ENCODE measurements at regions not wholly inside any gene's neighbourhood (a gene's known extent, or its start where the extent isn't known, plus 50 kb on each side); places are given as distances from the start of the nearest gene placed in this dataset.
"Not testable (repeated sequence)": the region's sequence is repeated elsewhere in the genome, so short reads cannot be mapped to it uniquely, and the experiment has no call there.

- no peak for DNase-seq (ENCODE audit: low read depth)
Measured at GRCh38 chr16:59586331-59586730, 852.2 kb upstream of the GOT2 start.

DNA sequence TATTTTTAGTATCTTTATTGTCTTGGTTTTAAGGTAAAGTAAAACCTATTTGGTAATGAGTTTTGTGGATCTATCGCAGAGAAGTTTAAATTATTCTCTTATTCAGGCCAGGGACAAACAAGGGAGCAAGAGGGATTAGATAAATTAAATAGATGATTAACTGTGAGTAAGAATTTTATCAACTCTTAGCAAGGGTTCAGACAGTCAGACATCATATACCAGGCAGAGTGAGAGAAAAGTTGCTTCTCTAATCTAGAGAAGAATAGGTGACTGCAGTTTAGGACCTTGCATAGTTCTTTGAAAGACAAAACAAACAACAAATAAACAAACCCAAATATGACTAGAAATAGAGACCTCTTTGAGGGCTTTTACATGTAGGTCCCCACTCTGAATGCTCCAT, 840.2 kb upstream of the GOT2 start:
- DNase-seq (ENCODE audit: low read depth): no peak

DNA sequence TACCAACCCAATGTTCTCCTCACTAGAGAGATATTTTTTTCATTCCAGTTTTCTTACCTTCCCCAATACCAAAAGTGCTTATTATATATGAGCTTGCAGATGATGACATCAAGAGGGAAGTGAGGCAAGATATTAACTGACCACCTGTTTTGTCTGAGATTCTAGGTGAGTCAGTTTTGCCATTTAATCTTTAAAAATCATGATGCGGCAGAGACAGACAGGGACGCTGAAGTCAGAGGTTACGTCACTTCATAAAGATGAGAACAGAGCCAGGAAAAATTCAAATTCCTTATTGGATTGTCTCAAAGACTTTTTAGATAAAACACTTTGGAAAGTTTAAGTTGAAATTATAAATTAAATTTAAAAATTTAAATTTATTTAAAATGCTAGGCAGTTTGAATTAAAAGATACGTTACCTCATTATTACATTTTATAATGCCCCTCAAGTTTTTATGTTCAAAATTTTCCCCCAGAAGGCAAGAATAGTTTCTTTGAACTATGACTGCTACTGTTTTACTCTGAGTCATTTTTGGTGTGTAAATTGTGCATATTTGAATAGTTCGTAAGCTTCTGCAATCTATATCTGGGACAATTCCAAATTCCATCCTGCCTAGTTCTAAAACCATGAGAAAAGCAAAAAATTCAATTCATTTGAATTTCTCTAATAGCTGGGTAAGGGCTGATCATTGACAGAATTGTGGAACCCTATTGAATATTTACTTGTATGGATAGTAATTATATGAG, 839.6 kb upstream of the GOT2 start:
- peak; percentile 84 for DNase-seq (ENCODE audit: low read depth)

DNA sequence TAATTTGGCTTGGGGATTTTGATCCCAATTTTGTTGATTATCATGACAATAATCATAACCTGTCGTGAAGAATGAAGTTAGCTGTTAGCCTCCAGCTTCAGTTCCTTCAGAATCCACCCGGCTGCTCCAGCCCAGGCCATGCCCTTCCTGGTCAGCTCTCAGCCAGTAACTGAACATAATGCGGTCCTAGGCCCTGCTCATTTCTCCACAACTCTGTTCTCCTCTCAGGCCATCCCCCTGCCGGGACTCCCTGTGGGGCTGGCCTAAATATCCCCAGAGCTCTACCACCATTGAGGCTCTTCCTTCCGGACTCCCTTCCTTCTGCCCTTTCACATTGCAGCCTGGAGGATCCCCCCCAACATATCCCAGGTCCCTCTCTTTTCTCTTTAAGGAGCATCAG, 833.4 kb upstream of the GOT2 start:
- no peak for DNase-seq (ENCODE audit: low read depth)

GRCh38 chr16:59566446-59566845, 832.3 kb upstream of the GOT2 start:
- DNase-seq (ENCODE audit: low read depth): no peak

DNA sequence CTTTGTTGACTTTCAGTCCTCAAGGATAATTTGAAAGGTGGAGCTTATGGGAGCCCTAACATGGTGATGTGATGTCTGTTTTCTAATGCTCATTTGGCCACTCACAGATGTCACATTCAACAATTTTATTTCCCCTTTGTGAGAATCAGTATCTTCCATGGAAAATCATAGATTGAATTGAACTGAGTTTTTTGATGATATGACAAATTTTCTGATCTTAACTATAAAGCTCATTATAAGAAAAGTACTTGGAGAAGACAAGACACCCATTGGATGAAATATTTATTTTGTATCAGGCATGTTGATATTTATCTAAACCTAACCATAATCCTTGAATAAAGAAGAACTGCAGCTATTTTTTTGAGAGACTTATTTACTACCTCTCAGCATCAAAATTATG, 824.6 kb upstream of the GOT2 start:
- no peak for DNase-seq (ENCODE audit: low read depth)

DNA sequence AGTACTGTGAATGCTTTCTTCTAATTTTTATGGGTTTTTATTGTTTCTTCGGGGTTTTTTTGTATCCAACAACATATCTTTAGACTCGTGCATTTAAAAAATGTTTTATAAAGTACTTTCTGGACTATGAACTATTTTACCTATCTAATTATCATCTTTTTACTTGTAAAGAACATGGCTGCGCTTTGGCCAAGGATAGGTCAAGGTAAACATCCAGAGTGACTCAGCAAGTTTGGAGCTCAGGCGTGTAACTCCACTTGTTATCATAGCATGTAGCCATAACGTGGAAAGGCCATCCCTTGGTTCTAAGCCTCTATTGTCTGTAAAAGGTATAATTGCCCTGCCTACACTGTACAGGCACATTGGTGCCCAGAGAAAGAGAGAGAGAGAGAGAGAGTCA, 818.0 kb upstream of the GOT2 start:
- DNase-seq (ENCODE audit: low read depth): no peak

GRCh38 chr16:59545721-59546120, 811.6 kb upstream of the GOT2 start:
- no peak for DNase-seq (ENCODE audit: low read depth)

DNA sequence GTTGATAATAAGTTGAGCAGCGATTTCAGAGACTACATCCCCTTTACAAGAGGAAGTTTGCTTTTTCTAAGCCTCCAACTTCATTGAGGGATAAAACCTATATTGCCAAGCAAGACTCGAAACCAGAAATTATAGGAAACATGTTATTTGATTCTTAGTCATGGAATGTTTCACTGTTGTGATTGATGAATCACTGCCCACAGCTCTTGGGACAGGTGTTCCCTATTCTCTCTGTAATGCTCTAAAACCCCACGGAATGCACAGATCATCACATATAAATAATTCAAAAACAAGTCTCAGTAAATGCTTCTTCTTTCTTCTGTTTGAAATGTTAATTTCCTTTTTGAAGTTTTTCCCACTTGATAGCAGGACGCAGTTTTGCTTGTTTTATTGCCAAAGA, 809.5 kb upstream of the GOT2 start:
- peak; percentile 74 for DNase-seq (ENCODE audit: low read depth)

DNA sequence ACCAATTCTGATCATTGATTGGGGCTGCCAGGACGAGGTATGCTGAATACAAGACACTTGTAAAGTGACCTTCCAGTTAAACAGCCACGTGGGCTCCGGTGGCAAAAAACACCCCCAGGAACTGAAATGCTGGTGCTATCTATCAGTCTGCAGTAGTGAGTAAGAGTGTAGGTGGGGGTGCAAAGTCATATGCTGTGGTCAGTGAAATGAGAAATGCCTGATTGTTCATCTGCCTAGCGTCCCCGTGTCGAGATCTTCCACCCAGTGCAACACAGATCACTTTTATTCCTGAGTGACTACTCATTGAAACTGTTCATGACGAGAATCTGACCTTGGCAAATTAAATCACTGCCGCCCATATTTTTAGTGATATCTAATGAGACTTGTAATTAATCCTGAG, 806.5 kb upstream of the GOT2 start:
- peak; percentile 32 for DNase-seq (ENCODE audit: low read depth)

- no peak for DNase-seq (ENCODE audit: low read depth)
Measured at GRCh38 chr16:59535298-59535697, 801.2 kb upstream of the GOT2 start.

DNA sequence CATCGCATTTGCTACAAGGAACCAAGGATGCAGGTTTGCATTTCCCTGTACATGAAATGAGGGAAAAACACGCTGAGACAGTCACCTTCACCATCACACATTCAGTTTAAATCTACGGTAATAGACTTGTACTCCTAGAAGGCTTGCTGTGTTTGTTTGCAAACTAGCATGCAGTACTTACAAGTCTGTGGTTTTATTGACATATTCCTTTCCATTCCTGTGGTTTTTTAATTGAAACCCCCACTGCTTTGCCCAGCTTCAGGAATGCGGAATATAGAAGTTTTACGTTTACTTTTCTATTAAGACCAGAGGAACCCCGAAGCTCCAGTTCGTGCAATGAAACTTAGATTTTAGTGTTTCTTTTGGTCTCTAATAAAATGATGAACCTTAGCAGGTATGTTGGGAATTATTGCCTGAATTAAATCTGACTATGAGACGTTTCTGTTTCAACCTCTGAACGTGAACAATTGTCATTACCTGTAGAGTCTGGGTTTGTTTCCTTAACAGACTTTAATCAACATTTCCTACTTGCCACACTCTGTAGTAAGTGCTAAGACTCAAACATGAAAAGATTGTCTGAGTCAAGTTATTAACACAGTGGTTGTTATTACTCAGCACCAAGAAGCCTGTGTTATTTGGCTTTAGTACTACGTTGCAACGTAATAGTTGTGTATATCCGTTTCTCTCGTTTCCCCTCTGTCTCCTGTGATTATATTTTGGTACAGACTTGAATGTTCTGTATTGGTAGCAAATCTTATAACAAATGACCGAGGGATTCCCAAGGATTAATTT, 793.3 kb upstream of the GOT2 start:
- DNase-seq (ENCODE audit: low read depth): peak; percentile 82

GRCh38 chr16:59522826-59523225, 788.7 kb upstream of the GOT2 start:
- DNase-seq (ENCODE audit: low read depth): no peak

DNA sequence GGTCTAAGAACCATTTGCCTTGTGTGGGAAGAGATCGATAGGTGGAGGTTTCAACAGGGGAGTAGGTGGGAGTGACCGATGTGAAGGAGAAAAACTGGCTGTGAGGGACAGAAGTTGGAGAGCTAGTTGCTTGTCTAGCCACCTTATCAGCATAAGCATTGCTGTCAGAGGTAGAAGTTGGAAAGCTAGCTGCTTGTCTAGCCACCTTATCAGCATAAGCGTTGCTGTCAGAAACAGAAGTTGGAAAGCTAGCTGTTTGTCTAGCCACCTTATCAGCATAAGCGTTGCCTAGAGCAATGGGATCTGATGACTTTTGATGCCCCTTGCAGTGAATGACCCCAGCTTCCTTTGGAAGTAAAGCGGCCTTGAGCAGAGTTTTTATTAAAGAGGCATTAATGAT, 784.6 kb upstream of the GOT2 start:
- not testable (repeated sequence) for DNase-seq (ENCODE audit: low read depth)

- DNase-seq (ENCODE audit: low read depth): no peak
Measured at GRCh38 chr16:59514651-59515050, 780.5 kb upstream of the GOT2 start.

DNA sequence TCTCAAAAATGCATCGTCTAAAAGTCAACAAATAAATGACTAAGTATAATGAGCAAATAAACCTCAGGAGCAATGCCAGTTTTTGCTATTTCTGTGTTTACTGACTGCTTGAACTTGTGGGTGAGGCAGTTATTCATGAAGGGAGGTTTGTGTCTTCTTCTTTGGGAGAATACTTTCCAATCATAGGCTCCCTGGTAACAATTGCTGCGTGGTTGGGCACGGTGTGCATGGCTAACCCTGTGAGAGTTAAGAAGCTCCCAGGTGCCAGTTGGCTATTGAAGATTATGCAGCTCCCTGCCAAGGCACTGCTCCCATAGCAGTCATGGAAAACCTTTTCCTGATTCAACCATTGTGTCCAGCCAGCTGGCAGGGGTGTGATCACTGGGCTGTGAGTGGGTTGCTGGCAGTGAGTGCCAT, 775.9 kb upstream of the GOT2 start:
- DNase-seq (ENCODE audit: low read depth): no peak

- DNase-seq (ENCODE audit: low read depth): no peak
Measured at GRCh38 chr16:59500601-59501000, 766.5 kb upstream of the GOT2 start.

- no peak for DNase-seq (ENCODE audit: low read depth)
Measured at GRCh38 chr16:59487067-59487466, 753.0 kb upstream of the GOT2 start.

DNA sequence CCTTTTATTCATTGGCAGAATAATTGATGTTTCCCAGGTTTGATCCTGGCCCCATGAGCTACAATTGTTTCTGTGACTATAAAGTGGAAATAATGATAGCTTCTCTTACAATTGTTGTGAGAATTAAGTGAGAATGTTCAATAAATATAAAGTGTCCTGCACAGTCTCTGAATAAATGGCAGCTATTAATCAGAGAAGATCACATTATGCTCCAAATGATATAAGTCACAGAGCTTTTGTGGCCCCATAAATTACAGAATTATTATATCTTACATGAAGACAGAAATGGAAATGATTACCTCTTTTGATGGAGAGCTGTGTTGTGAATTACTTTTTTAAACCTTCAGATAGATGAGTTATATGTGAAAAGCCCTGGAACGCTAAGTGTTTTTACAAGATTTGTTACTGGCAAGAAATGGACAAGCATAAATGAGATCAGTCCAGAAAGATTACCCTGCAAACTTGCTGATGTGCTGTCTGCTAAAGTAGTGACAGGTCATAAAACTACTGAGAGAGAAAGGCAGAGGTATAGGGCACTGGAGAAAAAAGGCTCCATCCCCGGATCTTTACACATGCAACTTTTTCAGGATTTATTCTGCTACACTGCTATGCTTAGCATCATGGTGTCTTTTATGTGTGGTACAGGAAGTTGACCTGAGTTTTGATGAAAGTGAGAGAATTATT, 750.9 kb upstream of the GOT2 start:
- no peak for DNase-seq (ENCODE audit: low read depth)

DNA sequence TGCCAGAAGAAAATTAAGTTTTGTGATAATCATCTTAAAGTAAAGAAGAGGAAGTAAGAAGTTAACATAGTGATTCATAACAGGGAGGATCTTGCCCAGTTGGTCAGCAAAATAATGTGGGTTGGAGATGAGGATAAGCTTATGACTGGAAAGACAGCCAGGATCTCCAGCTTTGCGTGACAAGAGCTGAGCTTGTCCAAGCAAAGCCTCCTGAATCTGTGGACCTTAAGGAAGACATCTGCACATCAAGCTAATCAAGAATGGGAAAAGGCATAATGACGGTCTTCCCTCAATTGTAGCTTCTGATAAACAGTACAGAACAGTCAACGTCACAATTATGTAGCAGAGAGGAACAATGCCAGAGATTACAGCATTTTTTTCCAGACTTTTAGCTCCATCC, 744.7 kb upstream of the GOT2 start:
- peak; percentile 47 for DNase-seq (ENCODE audit: low read depth)

GRCh38 chr16:59470556-59470955, 736.4 kb upstream of the GOT2 start:
- no peak for DNase-seq (ENCODE audit: low read depth)

- DNase-seq (ENCODE audit: low read depth): no peak
Measured at GRCh38 chr16:59469266-59469665, 735.1 kb upstream of the GOT2 start.

All from HT1080 (cell line).